H9 (cell line): ENCODE measurements at regions not wholly inside any gene's neighbourhood (a gene's known extent, or its start where the extent isn't known, plus 50 kb on each side); places are given as distances from the start of the nearest gene placed in this dataset.

ENCODE experiments used
- DNase-seq: peaks from one replicate; pipeline ENCODE4 v3.0.0-alpha.2; 2017
- H2AFZ ChIP-seq: one replicate; pipeline ENCODE4 v1.6.1; 2013; ENCODE audit warnings: mild to moderate bottlenecking, low read length, control low read depth, moderate library complexity
- H2AK5ac ChIP-seq: 2 replicates; pipeline ENCODE4 v1.6.1; 2013; ENCODE audit warnings: low read length, control low read depth, mixed read lengths; ENCODE audit not compliant: insufficient read length
- H2BK120ac ChIP-seq: one replicate; pipeline ENCODE4 v1.6.1; 2013; ENCODE audit warnings: low read depth, mild to moderate bottlenecking, low read length, control low read depth, inconsistent platforms; ENCODE audit not compliant: poor library complexity, severe bottlenecking
- H2BK12ac ChIP-seq: 2 replicates; pipeline ENCODE4 v1.6.1; 2013; ENCODE audit warnings: low read length, control low read depth, mixed read lengths, low read depth; ENCODE audit not compliant: insufficient read length
- H2BK15ac ChIP-seq: 2 replicates; pipeline ENCODE4 v1.6.1; 2013; ENCODE audit warnings: low read depth, low read length, control low read depth
- H2BK20ac ChIP-seq: one replicate; pipeline ENCODE4 v1.6.1; 2013; ENCODE audit warnings: low read depth, mild to moderate bottlenecking, low read length, control low read depth, inconsistent platforms; ENCODE audit not compliant: poor library complexity, severe bottlenecking
- H2BK5ac ChIP-seq: 2 replicates; pipeline ENCODE4 v1.6.1; 2013; ENCODE audit warnings: low read length, control low read depth, mixed read lengths; ENCODE audit not compliant: insufficient read length
- H3K14ac ChIP-seq: 2 replicates; pipeline ENCODE4 v1.6.1; 2013; ENCODE audit warnings: low read length, control low read depth; ENCODE audit not compliant: insufficient read depth
- H3K18ac ChIP-seq: 2 replicates; pipeline ENCODE4 v1.6.1; 2013; ENCODE audit warnings: low read depth, mild to moderate bottlenecking, mixed read lengths, low read length, control low read depth; ENCODE audit not compliant: insufficient read length
- H3K23ac ChIP-seq: 2 replicates; pipeline ENCODE4 v1.6.1; 2013; ENCODE audit warnings: low read length, control low read depth, mixed read lengths, low read depth; ENCODE audit not compliant: insufficient read length
- H3K23me2 ChIP-seq: 2 replicates; pipeline ENCODE4 v1.6.1; 2013; ENCODE audit warnings: low read depth, mild to moderate bottlenecking, mixed read lengths, low read length, control low read depth; ENCODE audit not compliant: insufficient read length, poor library complexity, severe bottlenecking
- H3K27ac ChIP-seq: 2 replicates; pipeline ENCODE4 v1.5.1; 2013; ENCODE audit warnings: low read length, control low read depth, mixed read lengths, low read depth; ENCODE audit not compliant: insufficient read length
- H3K27me3 ChIP-seq: 2 replicates; pipeline ENCODE4 v1.6.1; 2013; ENCODE audit warnings: low read length, control low read depth, inconsistent platforms; ENCODE audit not compliant: insufficient read depth
- H3K4ac ChIP-seq: 2 replicates; pipeline ENCODE4 v1.6.1; 2013; ENCODE audit warnings: low read depth, mild to moderate bottlenecking, control low read depth, inconsistent platforms, low read length, moderate library complexity
- H3K4me1 ChIP-seq: 2 replicates; pipeline ENCODE4 v1.6.1; 2013; ENCODE audit warnings: low read length, control low read depth, inconsistent platforms; ENCODE audit not compliant: insufficient read depth
- H3K4me2 ChIP-seq: 2 replicates; pipeline ENCODE4 v1.6.1; 2013; ENCODE audit warnings: low read length, control low read depth, mixed read lengths; ENCODE audit not compliant: insufficient read length, insufficient read depth
- H3K56ac ChIP-seq: 2 replicates; pipeline ENCODE4 v1.6.1; 2013; ENCODE audit warnings: low read depth, mild to moderate bottlenecking, mixed read lengths, low read length, control low read depth; ENCODE audit not compliant: insufficient read length
- H3K79me1 ChIP-seq: 2 replicates; pipeline ENCODE4 v1.6.1; 2013; ENCODE audit warnings: low read depth, mild to moderate bottlenecking, moderate library complexity, low read length, control low read depth, inconsistent platforms; ENCODE audit not compliant: insufficient read depth, poor library complexity, severe bottlenecking
- H3K79me2 ChIP-seq: 2 replicates; pipeline ENCODE4 v1.6.1; 2013; ENCODE audit warnings: low read length, control low read depth, inconsistent platforms; ENCODE audit not compliant: insufficient read depth
- H3K9ac ChIP-seq: 2 replicates; pipeline ENCODE4 v1.6.1; 2013; ENCODE audit warnings: low read length, control low read depth, mixed read lengths; ENCODE audit not compliant: insufficient read length; ENCODE audit errors: extremely low read depth
- H3K9me3 ChIP-seq: one replicate; pipeline ENCODE4 v1.6.1; 2013; ENCODE audit warnings: low read depth, low read length, inconsistent platforms; ENCODE audit not compliant: control insufficient read depth
- H3T11ph ChIP-seq: one replicate; pipeline ENCODE4 v1.6.1; 2013; ENCODE audit warnings: mild to moderate bottlenecking, low read length, control low read depth, inconsistent platforms
- H4K20me1 ChIP-seq: one replicate; pipeline ENCODE4 v1.6.1; 2013; ENCODE audit not compliant: control insufficient read depth, insufficient read length, insufficient read depth
- H4K5ac ChIP-seq: 2 replicates; pipeline ENCODE4 v1.6.1; 2013; ENCODE audit warnings: low read depth, mild to moderate bottlenecking, mixed read lengths, low read length, control low read depth; ENCODE audit not compliant: insufficient read length
- H4K8ac ChIP-seq: replicated peaks from 2 replicates; pipeline ENCODE4 v1.6.1; 2013; ENCODE audit warnings: low read length, control low read depth, mixed read lengths, low read depth; ENCODE audit not compliant: insufficient read length
- H4K91ac ChIP-seq: 2 replicates; pipeline ENCODE4 v1.6.1; 2013; ENCODE audit warnings: low read depth, mild to moderate bottlenecking, moderate library complexity, mixed read lengths, low read length, control low read depth; ENCODE audit not compliant: insufficient read length
- H3K27ac Mint-ChIP-seq, 3 experiments: 2 replicates in 2 of 3; 3 replicates in 1 of 3; pipeline ENCODE4 v1.8.0; 2020 to 2021; ENCODE audit warnings: mixed read lengths in 3 of 3, mild to moderate bottlenecking in 1 of 3, moderate library complexity in 1 of 3
- H3K27me3 Mint-ChIP-seq: 2 replicates; pipeline ENCODE4 v1.8.0; 2021; ENCODE audit warnings: low read depth, mild to moderate bottlenecking, moderate library complexity, mixed read lengths
- H3K36me3 Mint-ChIP-seq, 3 experiments: 2 replicates in 2 of 3; 3 replicates in 1 of 3; pipeline ENCODE4 v1.8.0; 2020 to 2021; ENCODE audit warnings: low read depth in 3 of 3, mixed read lengths in 3 of 3; ENCODE audit not compliant: insufficient read depth in 1 of 3
- H3K4me1 Mint-ChIP-seq, 2 experiments: 2 replicates each; pipeline ENCODE4 v1.8.0; 2020; ENCODE audit warnings: mixed read lengths in 2 of 2
- H3K4me3 Mint-ChIP-seq, 2 experiments: 2 replicates in 1 of 2; 3 replicates in 1 of 2; pipeline ENCODE4 v1.8.0; 2020 to 2021; ENCODE audit warnings: mild to moderate bottlenecking in 2 of 2, mixed read lengths in 2 of 2, moderate library complexity in 1 of 2
- H3K9me3 Mint-ChIP-seq, 2 experiments: 2 replicates in 1 of 2; 3 replicates in 1 of 2; pipeline ENCODE4 v1.8.0; 2020; ENCODE audit warnings: mild to moderate bottlenecking in 2 of 2, mixed read lengths in 2 of 2, moderate library complexity in 1 of 2
- WGBS: extraction: QIAGEN DNeasy Blood & Tissue Kit; methylation state at CpG from one replicate; pipeline ENCODE4 v1.1.7; 2013; ENCODE audit warnings: missing lambda C conversion rate, low lambda C conversion rate, mixed read lengths; ENCODE audit not compliant: insufficient read length; ENCODE audit errors: extremely low coverage; 5-methylcytosine and 5-hydroxymethylcytosine counted together
- TF ChIP-seq, protein P1 (sequence below): fragments of 200-600 bp; sonication (generic); conservative IDR thresholded peaks from 3 replicates; pipeline ENCODE4 v1.8.0; 2021; ENCODE audit warnings: antibody characterized with exemption, mild to moderate bottlenecking

GRCh38 chr16:52643006-52643405 lies 96.1 kb upstream of the TOX3 start:
- Histone ChIP-seq H3K56ac (no peak overlapping the region), H2BK15ac (no peak overlapping the region), H3K23ac (no peak overlapping the region), H3K23me2 (no peaks in the 10 kb centered on the region), H3K79me2 (no peaks in the 10 kb centered on the region), H3K27ac (no peak overlapping the region), H2BK20ac (no peak overlapping the region), H3K9ac (no peak overlapping the region), H3K79me1 (no peaks in the 10 kb centered on the region), H3T11ph (no peak overlapping the region), H3K4me2 (no peak overlapping the region), H4K20me1 (no peaks in the 10 kb centered on the region), H2BK12ac (no peak overlapping the region), H3K18ac (no peak overlapping the region), H4K5ac (no peak overlapping the region), H4K91ac (no peak overlapping the region), H2AK5ac (no peak overlapping the region), H2AFZ (no peak overlapping the region), H3K4ac (no peak overlapping the region), H3K27me3 (no peaks in the 10 kb centered on the region), H2BK120ac (no peak overlapping the region), H2BK5ac (no peak overlapping the region), H3K4me1 (peaks cover 8% of the 10 kb centered on the region; the same call in 1 of the 2 replicates), H3K14ac (no peak overlapping the region), H3K9me3 (no peaks in the 10 kb centered on the region), H4K8ac (no peak overlapping the region)
- Mint-ChIP-seq H3K4me1 (peaks cover 24 to 30% of the 10 kb centered on the region in 2 experiments), H3K36me3 (peaks cover 0 to 4% (median 2%) of the 10 kb centered on the region in 3 experiments; a peak in 2 of 7 replicates), H3K27me3 (peaks cover 2% of the 10 kb centered on the region; the same call in 1 of the 2 replicates), H3K9me3 (no peaks in the 10 kb centered on the region; a peak in 1 of 5 replicates), H3K27ac (no peak overlapping the region), H3K4me3 (no peak overlapping the region)
- TF ChIP-seq, protein P1, sequence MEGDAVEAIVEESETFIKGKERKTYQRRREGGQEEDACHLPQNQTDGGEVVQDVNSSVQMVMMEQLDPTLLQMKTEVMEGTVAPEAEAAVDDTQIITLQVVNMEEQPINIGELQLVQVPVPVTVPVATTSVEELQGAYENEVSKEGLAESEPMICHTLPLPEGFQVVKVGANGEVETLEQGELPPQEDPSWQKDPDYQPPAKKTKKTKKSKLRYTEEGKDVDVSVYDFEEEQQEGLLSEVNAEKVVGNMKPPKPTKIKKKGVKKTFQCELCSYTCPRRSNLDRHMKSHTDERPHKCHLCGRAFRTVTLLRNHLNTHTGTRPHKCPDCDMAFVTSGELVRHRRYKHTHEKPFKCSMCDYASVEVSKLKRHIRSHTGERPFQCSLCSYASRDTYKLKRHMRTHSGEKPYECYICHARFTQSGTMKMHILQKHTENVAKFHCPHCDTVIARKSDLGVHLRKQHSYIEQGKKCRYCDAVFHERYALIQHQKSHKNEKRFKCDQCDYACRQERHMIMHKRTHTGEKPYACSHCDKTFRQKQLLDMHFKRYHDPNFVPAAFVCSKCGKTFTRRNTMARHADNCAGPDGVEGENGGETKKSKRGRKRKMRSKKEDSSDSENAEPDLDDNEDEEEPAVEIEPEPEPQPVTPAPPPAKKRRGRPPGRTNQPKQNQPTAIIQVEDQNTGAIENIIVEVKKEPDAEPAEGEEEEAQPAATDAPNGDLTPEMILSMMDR, result no peak
- WGBS, result no CpG with 5 or more reads among the region's 3 CpGs
- no peak for DNase-seq
